Astrocyte of the cerebellum (primary cell): ENCODE measurements at regions not wholly inside any gene's neighbourhood (a gene's known extent, or its start where the extent isn't known, plus 50 kb on each side); places are given as distances from the start of the nearest gene placed in this dataset.

ENCODE experiments used
- DNase-seq: peaks from one replicate; pipeline ENCODE4 v3.0.0-alpha.2; 2011; ENCODE audit warnings: low read depth
- H3K4me3 ChIP-seq: 2 replicates; pipeline ENCODE4 v1.5.1; 2011; ENCODE audit warnings: mild to moderate bottlenecking, low read depth, low read length, moderate library complexity
- in situ Hi-C: cut with HindIII; loops from 2 replicates; pipeline ENCODE4 v1.10.0; 2017; ENCODE audit warnings: low sequenced_read_pairs
- TF ChIP-seq, protein P1 (sequence below): IDR thresholded peaks from 2 replicates; pipeline ENCODE4 v1.5.1; 2012; ENCODE audit warnings: low read length, low read depth, moderate library complexity, mild to moderate bottlenecking; ENCODE audit errors: missing control alignments

DNA sequence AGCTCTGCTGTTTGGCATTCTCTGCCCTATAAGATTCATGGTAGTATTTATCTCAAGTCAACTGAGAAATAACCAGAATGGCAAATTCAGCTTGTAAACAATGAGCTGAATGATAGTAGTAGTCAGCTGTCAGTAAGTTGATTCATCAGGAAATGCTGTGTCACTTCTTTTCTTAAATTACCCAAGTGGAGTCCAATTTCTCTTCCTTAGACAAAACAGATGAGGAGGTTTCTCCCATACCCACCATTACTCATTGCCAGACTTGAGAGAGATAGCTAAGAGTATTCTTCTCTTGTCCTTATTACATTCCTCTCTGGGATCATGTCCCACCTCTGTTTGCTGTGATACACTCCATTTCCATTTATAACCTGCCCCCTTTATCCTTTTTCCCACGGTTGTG lies 159.8 kb upstream of the STEAP1 start:
- TF ChIP-seq, protein P1, sequence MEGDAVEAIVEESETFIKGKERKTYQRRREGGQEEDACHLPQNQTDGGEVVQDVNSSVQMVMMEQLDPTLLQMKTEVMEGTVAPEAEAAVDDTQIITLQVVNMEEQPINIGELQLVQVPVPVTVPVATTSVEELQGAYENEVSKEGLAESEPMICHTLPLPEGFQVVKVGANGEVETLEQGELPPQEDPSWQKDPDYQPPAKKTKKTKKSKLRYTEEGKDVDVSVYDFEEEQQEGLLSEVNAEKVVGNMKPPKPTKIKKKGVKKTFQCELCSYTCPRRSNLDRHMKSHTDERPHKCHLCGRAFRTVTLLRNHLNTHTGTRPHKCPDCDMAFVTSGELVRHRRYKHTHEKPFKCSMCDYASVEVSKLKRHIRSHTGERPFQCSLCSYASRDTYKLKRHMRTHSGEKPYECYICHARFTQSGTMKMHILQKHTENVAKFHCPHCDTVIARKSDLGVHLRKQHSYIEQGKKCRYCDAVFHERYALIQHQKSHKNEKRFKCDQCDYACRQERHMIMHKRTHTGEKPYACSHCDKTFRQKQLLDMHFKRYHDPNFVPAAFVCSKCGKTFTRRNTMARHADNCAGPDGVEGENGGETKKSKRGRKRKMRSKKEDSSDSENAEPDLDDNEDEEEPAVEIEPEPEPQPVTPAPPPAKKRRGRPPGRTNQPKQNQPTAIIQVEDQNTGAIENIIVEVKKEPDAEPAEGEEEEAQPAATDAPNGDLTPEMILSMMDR: no peak
- in situ Hi-C loops: no loop called here
- DNase-seq: no peak
- H3K4me3 ChIP-seq: no peak overlapping the region

DNA sequence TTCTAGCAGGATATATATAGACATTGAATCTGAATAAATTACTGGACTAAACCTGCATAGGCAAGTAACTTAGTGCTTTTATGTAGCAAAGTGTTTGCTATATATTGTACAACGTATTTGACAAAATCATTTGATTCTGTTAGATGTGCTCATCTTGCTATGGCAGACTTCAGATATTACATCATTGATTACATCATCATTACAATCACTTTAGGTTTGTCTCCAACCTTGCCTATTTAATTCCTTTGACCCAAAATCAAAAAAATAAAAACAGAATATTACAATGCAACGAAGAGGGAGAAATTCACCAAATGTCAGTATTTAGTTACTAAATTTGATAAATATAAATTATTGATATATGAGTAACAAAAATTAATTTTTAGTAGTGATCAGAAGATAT lies 155.7 kb upstream of the STEAP1 start:
- no peak for DNase-seq
- in situ Hi-C loops: no loop called here
- H3K4me3 ChIP-seq: no peak overlapping the region
- TF ChIP-seq, protein P1: no peak

DNA sequence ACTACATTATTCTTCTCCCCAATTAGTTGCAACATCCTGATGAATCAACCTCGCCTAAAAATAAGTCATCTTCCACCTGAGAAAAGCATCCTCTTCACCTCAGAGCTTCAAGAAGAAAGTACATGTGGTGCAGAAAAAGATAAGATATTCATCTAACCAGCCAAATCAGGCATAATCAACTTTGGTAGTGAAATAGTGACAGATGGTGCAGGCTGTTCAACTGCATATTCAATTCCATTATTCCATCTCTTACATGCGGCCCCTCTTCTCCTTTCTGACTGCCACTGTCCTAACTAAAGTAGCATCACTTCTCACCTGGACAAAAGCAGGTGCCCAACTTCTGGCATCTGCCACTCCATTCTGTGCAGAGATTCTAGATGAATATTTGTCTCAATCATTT lies 148.4 kb upstream of the STEAP1 start:
- no peak for DNase-seq
- in situ Hi-C loops: no loop called here
- TF ChIP-seq, protein P1: no peak
- no peak overlapping the region for H3K4me3 ChIP-seq

DNA sequence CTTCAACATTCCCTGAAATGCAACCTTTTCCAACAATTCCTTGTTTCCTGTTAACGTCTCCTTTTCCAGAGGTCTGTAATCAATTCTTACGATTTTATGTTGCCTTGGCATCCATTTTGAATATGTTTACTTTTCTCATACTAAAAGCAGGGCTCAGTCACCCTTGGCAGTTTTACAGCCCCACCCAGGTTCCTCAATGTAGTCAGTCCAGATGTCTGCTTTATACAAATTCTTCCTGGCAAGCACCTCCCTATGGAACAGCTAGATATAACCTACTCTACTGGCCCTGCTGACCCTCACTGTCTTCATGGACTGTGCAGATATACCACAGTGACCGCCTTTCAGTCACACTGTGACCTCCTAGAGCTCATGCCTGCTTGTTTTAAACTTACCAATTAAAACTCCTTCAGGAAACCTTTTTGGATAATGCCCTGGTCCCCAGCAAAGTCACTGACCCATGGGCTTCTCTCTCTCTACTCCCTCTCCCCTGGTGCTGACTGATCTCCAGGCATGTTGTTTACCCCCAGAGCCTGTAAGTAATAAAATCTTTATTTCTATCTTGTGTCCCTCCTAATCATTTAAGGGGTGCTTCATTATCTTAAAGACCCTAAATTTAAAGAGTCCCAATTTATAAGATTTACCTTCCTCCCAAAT lies 147.1 kb upstream of the STEAP1 start:
- TF ChIP-seq, protein P1: no peak
- in situ Hi-C loops: no loop called here
- no peak overlapping the region for H3K4me3 ChIP-seq
- DNase-seq: no peak

DNA sequence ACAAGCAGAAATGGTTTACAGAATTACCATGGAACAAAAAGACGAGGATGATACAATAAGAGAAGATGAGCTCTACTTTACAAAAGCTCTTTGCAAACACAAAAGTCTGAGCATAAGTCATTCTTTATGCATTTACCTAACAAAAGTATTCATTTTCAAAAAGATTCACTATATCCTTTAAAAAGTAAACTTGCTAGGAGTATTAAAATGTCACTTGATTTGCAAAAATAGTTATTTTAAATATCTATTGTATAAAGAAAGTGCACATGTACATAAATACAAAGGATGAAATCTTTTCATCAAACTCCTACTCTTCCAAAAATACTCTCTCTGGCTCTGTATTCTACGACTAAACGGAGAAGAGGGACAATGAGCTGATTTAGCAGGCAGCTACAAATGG lies 146.4 kb upstream of the STEAP1 start:
- H3K4me3 ChIP-seq: no peak overlapping the region
- in situ Hi-C loops: no loop called here
- DNase-seq: no peak
- TF ChIP-seq, protein P1: no peak

DNA sequence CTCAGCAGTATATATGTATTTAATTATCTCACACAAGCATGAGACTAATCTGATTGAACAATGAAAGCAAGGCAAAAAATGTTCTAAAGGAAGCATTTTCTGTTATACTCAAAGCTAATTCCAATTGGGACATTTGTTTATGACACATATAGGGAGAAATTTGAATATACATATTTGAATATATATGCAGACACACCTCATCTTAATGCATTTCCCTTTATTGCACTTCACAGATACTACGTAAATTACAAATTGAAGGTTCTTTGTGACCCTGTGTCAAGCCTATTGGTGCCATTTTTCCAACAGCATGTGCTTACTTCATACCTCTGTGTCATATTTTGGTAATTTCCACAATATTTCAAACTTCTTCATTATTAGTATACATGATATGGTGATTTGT lies 132.1 kb upstream of the STEAP1 start:
- H3K4me3 ChIP-seq: no peak overlapping the region
- TF ChIP-seq, protein P1: no peak
- DNase-seq: no peak
- in situ Hi-C loops: no loop called here
